Calu3 (cell line): ENCODE measurements at regions not wholly inside any gene's neighbourhood (a gene's known extent, or its start where the extent isn't known, plus 50 kb on each side); places are given as distances from the start of the nearest gene placed in this dataset.

ENCODE experiments used
- BruUV-seq: library from RNA; stranded (reverse); fragments of 400-500 nt; replicated peaks from 2 replicates; lab custom pipeline; 2021; lab: Mats Ljungman, UMichigan
- CTCF ChIA-PET: fragments of 300-600 bp; sonication (Branson Sonifier 250); formaldehyde crosslinking; loops from one replicate; lab custom pipeline; 2022; ENCODE audit warnings: antibody characterized with exemption; lab: Charles Lee
- DNase-seq: peaks from one replicate; pipeline ENCODE4 v3.0.0; 2022
- H3K27ac Mint-ChIP-seq: one replicate; pipeline ENCODE4 v1.8.0; 2022; ENCODE audit warnings: mixed read lengths; ENCODE audit not compliant: unreplicated experiment
- H3K27me3 Mint-ChIP-seq: one replicate; pipeline ENCODE4 v1.8.0; 2022; ENCODE audit warnings: mixed read lengths; ENCODE audit not compliant: unreplicated experiment
- H3K36me3 Mint-ChIP-seq: one replicate; pipeline ENCODE4 v1.8.0; 2022; ENCODE audit warnings: mild to moderate bottlenecking, moderate library complexity, mixed read lengths; ENCODE audit not compliant: insufficient read depth, unreplicated experiment
- H3K4me1 Mint-ChIP-seq: one replicate; pipeline ENCODE4 v1.8.0; 2022; ENCODE audit warnings: mild to moderate bottlenecking, low read depth, mixed read lengths; ENCODE audit not compliant: unreplicated experiment
- H3K4me3 Mint-ChIP-seq: one replicate; pipeline ENCODE4 v1.8.0; 2022; ENCODE audit warnings: mild to moderate bottlenecking, low read depth, moderate library complexity, mixed read lengths; ENCODE audit not compliant: unreplicated experiment
- H3K9me3 Mint-ChIP-seq: one replicate; pipeline ENCODE4 v1.8.0; 2022; ENCODE audit warnings: low read depth, mixed read lengths; ENCODE audit not compliant: unreplicated experiment
- intact Hi-C: fragments of 100-400 bp; cut with micrococcal nuclease; formaldehyde crosslinking; loops from one replicate; pipeline ENCODE4 v1.10.0; 2022; ENCODE audit not compliant: unreplicated experiment
- TF ChIP-seq, protein P1 (sequence below): fragments of 200-600 bp; IDR thresholded peaks from one replicate; pipeline ENCODE4 v1.8.0; 2022; ENCODE audit warnings: antibody characterized with exemption; ENCODE audit not compliant: unreplicated experiment

DNA sequence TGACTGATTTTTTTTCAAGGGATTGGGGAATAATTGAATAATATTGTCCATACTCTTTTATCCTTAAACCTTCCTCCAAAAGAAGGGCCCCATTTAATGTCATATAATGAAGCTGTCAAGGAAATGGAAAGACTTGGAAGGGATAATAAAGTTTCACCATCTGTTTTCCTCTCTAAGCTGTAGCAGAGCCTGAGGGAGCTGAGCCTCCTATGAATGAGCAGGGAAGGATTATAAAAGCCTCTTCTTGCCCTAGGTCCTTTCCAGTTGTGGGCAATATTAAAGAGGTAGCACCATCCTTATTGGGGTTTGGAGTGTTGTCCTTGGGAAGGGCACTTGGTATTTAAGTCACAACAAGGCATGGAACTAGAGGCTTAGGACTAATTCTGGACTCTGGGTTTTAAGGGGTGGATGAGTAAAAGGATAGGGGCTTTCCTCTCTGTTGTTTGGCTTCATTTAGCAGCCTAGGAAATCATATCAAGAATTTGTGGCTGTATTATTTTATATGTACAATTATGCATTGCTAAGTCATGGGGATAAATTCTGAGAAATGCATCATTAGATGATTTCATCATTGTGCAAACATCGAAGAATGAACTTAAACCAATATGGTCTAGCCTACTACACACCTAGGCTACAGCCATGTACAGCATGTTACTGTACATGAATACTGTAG is 408.5 kb upstream of the DCN start:
- TF ChIP-seq, protein P1, sequence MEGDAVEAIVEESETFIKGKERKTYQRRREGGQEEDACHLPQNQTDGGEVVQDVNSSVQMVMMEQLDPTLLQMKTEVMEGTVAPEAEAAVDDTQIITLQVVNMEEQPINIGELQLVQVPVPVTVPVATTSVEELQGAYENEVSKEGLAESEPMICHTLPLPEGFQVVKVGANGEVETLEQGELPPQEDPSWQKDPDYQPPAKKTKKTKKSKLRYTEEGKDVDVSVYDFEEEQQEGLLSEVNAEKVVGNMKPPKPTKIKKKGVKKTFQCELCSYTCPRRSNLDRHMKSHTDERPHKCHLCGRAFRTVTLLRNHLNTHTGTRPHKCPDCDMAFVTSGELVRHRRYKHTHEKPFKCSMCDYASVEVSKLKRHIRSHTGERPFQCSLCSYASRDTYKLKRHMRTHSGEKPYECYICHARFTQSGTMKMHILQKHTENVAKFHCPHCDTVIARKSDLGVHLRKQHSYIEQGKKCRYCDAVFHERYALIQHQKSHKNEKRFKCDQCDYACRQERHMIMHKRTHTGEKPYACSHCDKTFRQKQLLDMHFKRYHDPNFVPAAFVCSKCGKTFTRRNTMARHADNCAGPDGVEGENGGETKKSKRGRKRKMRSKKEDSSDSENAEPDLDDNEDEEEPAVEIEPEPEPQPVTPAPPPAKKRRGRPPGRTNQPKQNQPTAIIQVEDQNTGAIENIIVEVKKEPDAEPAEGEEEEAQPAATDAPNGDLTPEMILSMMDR, result no peak
- H3K27ac Mint-ChIP-seq, result no peak overlapping the region
- no peak for DNase-seq
- H3K36me3 Mint-ChIP-seq, result no peaks in the 10 kb centered on the region
- intact Hi-C loops, result no loop called here
- BruUV-seq, result no TSS peak
- no peak overlapping the region for H3K4me3 Mint-ChIP-seq
- H3K4me1 Mint-ChIP-seq, result peaks cover 6% of the 10 kb centered on the region
- no peaks in the 10 kb centered on the region for H3K27me3 Mint-ChIP-seq
- CTCF ChIA-PET, result interaction anchor here (0.7 to 0.8 kb wide), 2 partner anchors 29 to 347 kb away, joined by 3 to 8 read pairs; no protein-coding TSS in a partner anchor
- H3K9me3 Mint-ChIP-seq, result no peaks in the 10 kb centered on the region

DNA sequence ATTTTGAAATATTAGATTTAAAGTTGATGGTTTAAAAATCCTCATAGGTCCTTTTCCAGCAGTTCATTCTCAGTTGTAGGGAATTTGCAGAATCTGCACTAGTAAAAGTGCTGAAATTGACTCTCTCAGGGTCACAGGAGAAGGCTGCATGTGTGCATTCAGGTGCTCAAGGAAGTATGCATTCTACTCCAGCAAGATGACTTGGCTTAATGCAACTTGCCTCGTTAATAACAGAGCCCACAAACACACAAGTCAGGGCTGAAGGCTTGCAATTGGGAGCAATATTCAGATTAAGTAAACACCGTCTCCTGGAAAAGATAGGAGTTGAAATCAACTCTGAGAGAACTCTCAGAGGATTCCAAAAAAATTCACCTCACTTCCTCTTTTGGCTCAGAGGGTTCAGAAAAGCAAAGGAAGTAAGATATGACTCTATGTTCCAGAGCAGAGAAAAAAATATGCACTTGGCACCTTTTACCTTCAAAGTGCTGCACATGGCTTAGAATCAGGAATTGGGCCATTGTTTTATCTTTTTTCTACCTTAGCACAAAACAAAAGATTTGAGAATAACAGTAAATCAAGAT is 406.3 kb upstream of the DCN start:
- H3K27ac Mint-ChIP-seq, result no peak overlapping the region
- CTCF ChIA-PET, result no interaction called here
- intact Hi-C loops, result loop anchor here (10.0 kb wide), 1 partner anchor 486 kb away; no protein-coding TSS in a partner anchor
- H3K27me3 Mint-ChIP-seq, result no peaks in the 10 kb centered on the region
- H3K4me3 Mint-ChIP-seq, result no peak overlapping the region
- no peaks in the 10 kb centered on the region for H3K36me3 Mint-ChIP-seq
- no TSS peak for BruUV-seq
- no peak for DNase-seq
- H3K4me1 Mint-ChIP-seq, result peaks cover 6% of the 10 kb centered on the region
- H3K9me3 Mint-ChIP-seq, result no peaks in the 10 kb centered on the region
- TF ChIP-seq, protein P1, result no peak

DNA sequence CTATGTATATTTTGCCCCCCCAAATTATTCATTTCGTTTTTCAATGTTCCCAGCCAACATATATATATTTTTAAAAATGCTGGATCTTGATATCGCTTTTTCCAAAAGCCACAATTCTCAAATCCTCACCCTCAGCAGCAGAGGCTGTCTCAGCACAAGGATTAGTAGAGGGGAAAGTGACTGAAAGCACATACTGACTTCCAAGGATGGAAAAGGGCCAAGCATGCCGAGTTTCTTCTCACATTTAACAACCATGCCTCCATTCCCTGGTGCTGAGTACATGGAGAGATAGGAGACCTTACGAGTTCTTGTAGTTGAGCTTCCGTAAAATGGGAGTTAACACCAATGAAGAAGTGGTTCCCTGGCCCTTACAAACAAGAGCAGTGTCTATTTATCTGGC is 403.4 kb upstream of the DCN start:
- Mint-ChIP-seq H3K36me3 (no peaks in the 10 kb centered on the region), H3K27ac (no peak overlapping the region), H3K4me3 (no peak overlapping the region), H3K9me3 (no peaks in the 10 kb centered on the region), H3K27me3 (no peaks in the 10 kb centered on the region), H3K4me1 (peaks cover 6% of the 10 kb centered on the region)
- intact Hi-C loops, result loop anchor here (10.0 kb wide), 1 partner anchor 489 kb away; no protein-coding TSS in a partner anchor
- TF ChIP-seq, protein P1, result no peak
- BruUV-seq, result no TSS peak
- CTCF ChIA-PET, result no interaction called here
- no peak for DNase-seq

DNA sequence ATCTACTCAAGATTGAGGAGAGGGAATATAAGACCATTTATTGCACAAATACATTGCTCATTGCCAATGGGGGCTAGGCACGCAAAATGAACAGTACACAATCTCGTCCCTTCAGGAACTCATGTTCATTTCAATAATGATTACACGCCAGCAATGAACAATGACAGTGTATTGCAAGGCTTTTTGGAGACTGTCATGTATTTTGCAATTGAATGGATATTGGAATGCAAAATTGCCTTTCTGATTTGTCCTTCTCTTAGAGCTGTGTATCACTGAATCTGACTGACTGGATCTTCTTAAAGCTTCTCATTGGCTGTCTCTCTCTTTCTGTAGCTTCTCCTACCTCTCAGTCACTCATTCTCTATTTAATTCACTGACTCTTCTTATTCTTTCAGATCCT is 400.2 kb upstream of the DCN start:
- no peak for DNase-seq
- CTCF ChIA-PET, result no interaction called here
- Mint-ChIP-seq H3K27me3 (no peaks in the 10 kb centered on the region), H3K4me1 (no peaks in the 10 kb centered on the region), H3K9me3 (no peaks in the 10 kb centered on the region), H3K36me3 (no peaks in the 10 kb centered on the region), H3K4me3 (no peak overlapping the region), H3K27ac (no peak overlapping the region)
- TF ChIP-seq, protein P1, result no peak
- intact Hi-C loops, result loop anchor here (10.0 kb wide), 1 partner anchor 492 kb away; no protein-coding TSS in a partner anchor
- BruUV-seq, result no TSS peak
